Liver (tissue), 8 donors: ENCODE measurements at regions not wholly inside any gene's neighbourhood (a gene's known extent, or its start where the extent isn't known, plus 50 kb on each side); places are given as distances from the start of the nearest gene placed in this dataset.

Experiments
- DNase-seq: peaks from one replicate; pipeline ENCODE4 v3.0.0-alpha.2; 2017; ENCODE audit warnings: low spot score
- H3K27ac ChIP-seq, 2 donors: one replicate each; pipeline ENCODE4 v1.7.0; 2013; ENCODE audit warnings: inconsistent platforms in 2 of 2, low read length in 2 of 2, control low read depth in 1 of 2, low read depth in 1 of 2, mild to moderate bottlenecking in 1 of 2
- H3K27me3 ChIP-seq, 4 donors: one replicate each; pipeline versions ENCODE4 v1.6.1 to v1.7.0; 2013; ENCODE audit warnings: low read length in 3 of 4, inconsistent platforms in 1 of 4, mild to moderate bottlenecking in 1 of 4, moderate library complexity in 1 of 4; ENCODE audit not compliant: control insufficient read depth in 4 of 4, insufficient read depth in 4 of 4
- H3K36me3 ChIP-seq, 4 donors: one replicate each; pipeline versions ENCODE4 v1.6.1 to v1.7.0; 2013; ENCODE audit warnings: low read length in 3 of 4, mild to moderate bottlenecking in 3 of 4, low read depth in 1 of 4, moderate library complexity in 1 of 4; ENCODE audit not compliant: control insufficient read depth in 4 of 4, insufficient read depth in 3 of 4
- H3K4me1 ChIP-seq, 4 donors: one replicate each; pipeline versions ENCODE4 v1.6.1 to v1.7.0; 2013; ENCODE audit warnings: low read length in 3 of 4, mild to moderate bottlenecking in 3 of 4, moderate library complexity in 1 of 4; ENCODE audit not compliant: control insufficient read depth in 4 of 4, insufficient read depth in 4 of 4
- H3K4me3 ChIP-seq, 3 donors: one replicate each; pipeline versions ENCODE4 v1.6.1 to v1.7.0; 2013; ENCODE audit warnings: low read length in 3 of 3, control low read depth in 1 of 3, low read depth in 1 of 3, mild to moderate bottlenecking in 1 of 3
- H3K9ac ChIP-seq, 2 donors: one replicate each; pipeline ENCODE4 v1.7.0; 2013; ENCODE audit warnings: low read length in 2 of 2, mild to moderate bottlenecking in 2 of 2, moderate library complexity in 2 of 2, control low read depth in 1 of 2, low read depth in 1 of 2
- H3K9me3 ChIP-seq, 4 donors: one replicate each; pipeline versions ENCODE4 v1.6.1 to v1.7.0; 2013; ENCODE audit warnings: low read length in 3 of 4; ENCODE audit not compliant: control insufficient read depth in 4 of 4
- CTCF ChIP-seq: fragments of 150-350 bp; IDR thresholded peaks from 2 replicates; pipeline ENCODE4 v1.5.1; 2017; ENCODE audit warnings: improper control_type of control experiment, low read depth, low read length; ENCODE audit not compliant: missing input control
- EGR1 ChIP-seq, 2 donors: IDR thresholded peaks; 2 replicates each; pipeline ENCODE4 v1.6.1; 2016 to 2018; ENCODE audit warnings: antibody characterized with exemption in 2 of 2, low read depth in 2 of 2
- FOXA1 ChIP-seq: IDR thresholded peaks from 2 replicates; pipeline ENCODE4 v1.6.1; 2016; ENCODE audit warnings: antibody characterized with exemption
- GABPA ChIP-seq, 2 donors: IDR thresholded peaks in 1 of 2; conservative IDR thresholded peaks in 1 of 2; 2 replicates each; pipeline ENCODE4 v1.6.1; 2016; ENCODE audit warnings: antibody characterized with exemption in 2 of 2, mild to moderate bottlenecking in 1 of 2, moderate library complexity in 1 of 2
- HNF4A ChIP-seq, 2 donors: conservative IDR thresholded peaks; 2 replicates each; pipeline ENCODE4 v1.6.1; 2016; ENCODE audit warnings: antibody characterized with exemption in 2 of 2, mild to moderate bottlenecking in 2 of 2
- HNF4G ChIP-seq: IDR thresholded peaks from 2 replicates; pipeline ENCODE4 v1.6.1; 2016; ENCODE audit warnings: antibody characterized with exemption
- JUND ChIP-seq, 2 donors: IDR thresholded peaks; 2 replicates each; pipeline ENCODE4 v1.6.1; 2016; ENCODE audit warnings: antibody characterized with exemption in 2 of 2
- MAX ChIP-seq: IDR thresholded peaks from 2 replicates; pipeline ENCODE4 v1.6.1; 2016; ENCODE audit warnings: antibody characterized with exemption
- NR2F2 ChIP-seq: IDR thresholded peaks from 2 replicates; pipeline ENCODE4 v1.6.1; 2016; ENCODE audit warnings: antibody characterized with exemption
- RAD21 ChIP-seq, 2 donors: IDR thresholded peaks; 2 replicates each; pipeline ENCODE4 v1.6.1; 2016; ENCODE audit warnings: antibody characterized with exemption in 2 of 2, mild to moderate bottlenecking in 2 of 2
- REST ChIP-seq: IDR thresholded peaks from 2 replicates; pipeline ENCODE4 v1.6.1; 2016; ENCODE audit warnings: antibody characterized with exemption, mild to moderate bottlenecking
- YY1 ChIP-seq: IDR thresholded peaks from 2 replicates; pipeline ENCODE4 v1.6.1; 2016; ENCODE audit warnings: antibody characterized with exemption, mild to moderate bottlenecking
- ZBTB33 ChIP-seq: IDR thresholded peaks from 2 replicates; pipeline ENCODE4 v1.6.1; 2016; ENCODE audit warnings: antibody characterized with exemption
- WGBS: extraction: QIAGEN DNeasy Blood & Tissue Kit; methylation state at CpG from one replicate; pipeline ENCODE4 v1.1.7; 2013; 5-methylcytosine and 5-hydroxymethylcytosine counted together
- donor health status: healthy.
- donor health status: healthy.
- donor health status: healthy.
- donor health status: healthy.
- donor health status: healthy.

GRCh38 chr5:153399595-153399994 is 90.9 kb upstream of the GRIA1 start:
- TF ChIP-seq ZBTB33 (no peak), EGR1 (IDR thresholded peaks at IDR 0.05; ENCODE audit: low read depth in 2 of 2) (no peak), NR2F2 (no peak), GABPA (IDR thresholded peaks at IDR 0.05 in 1 of 2, conservative IDR thresholded peaks at IDR 0.05 in 1 of 2) (no peak), MAX (no peak), HNF4A (conservative IDR thresholded peaks at IDR 0.05) (no peak), JUND (IDR thresholded peaks at IDR 0.05) (no peak), CTCF (no peak), HNF4G (no peak), RAD21 (IDR thresholded peaks at IDR 0.05) (no peak), REST (no peak)

GRCh38 chr5:153400931-153401330 is 89.5 kb upstream of the GRIA1 start:
- H3K4me1 ChIP-seq = no peaks in the 10 kb centered on the region
- H3K4me3 ChIP-seq = no peak overlapping the region
- H3K9me3 ChIP-seq = no peaks in the 10 kb centered on the region
- no peaks in the 10 kb centered on the region for H3K36me3 ChIP-seq
- H3K9ac ChIP-seq = no peak overlapping the region
- no peak for TF ChIP-seq ZBTB33
- TF ChIP-seq YY1 = no peak
- TF ChIP-seq EGR1 (IDR thresholded peaks at IDR 0.05; ENCODE audit: low read depth in 2 of 2) = no peak
- TF ChIP-seq RAD21 (IDR thresholded peaks at IDR 0.05) = no peak
- TF ChIP-seq HNF4A (conservative IDR thresholded peaks at IDR 0.05) = no peak
- TF ChIP-seq HNF4G = no peak
- TF ChIP-seq REST = no peak
- no peak for TF ChIP-seq GABPA (IDR thresholded peaks at IDR 0.05 in 1 of 2, conservative IDR thresholded peaks at IDR 0.05 in 1 of 2)
- TF ChIP-seq MAX = no peak
- TF ChIP-seq FOXA1 = no peak
- no peak overlapping the region for H3K27ac ChIP-seq
- WGBS = 78% methylated on average over 2 of the region's 2 CpGs
- no peaks in the 10 kb centered on the region for H3K27me3 ChIP-seq
- no peak for DNase-seq

More at GRCh38 chr5:153399595-153399994, 90.9 kb upstream of the GRIA1 start:
- no peak overlapping the region for H3K4me3 ChIP-seq
- DNase-seq = no peak
- no peaks in the 10 kb centered on the region for H3K36me3 ChIP-seq
- 64% methylated on average over 2 of the region's 2 CpGs for WGBS
- no peaks in the 10 kb centered on the region for H3K9me3 ChIP-seq
- H3K4me1 ChIP-seq = no peaks in the 10 kb centered on the region
- no peak overlapping the region for H3K9ac ChIP-seq
- no peaks in the 10 kb centered on the region for H3K27me3 ChIP-seq
- H3K27ac ChIP-seq = no peak overlapping the region
